ENCODE measurements at regions not wholly inside any gene's neighbourhood (a gene's known extent, or its start where the extent isn't known, plus 50 kb on each side); places are given as distances from the start of the nearest gene placed in this dataset.

GRCh38 chrX:38916801-38917200 is 115.5 kb downstream of the MID1IP1 start:
- Histone ChIP-seq H3K4me3 (ENCODE audit: low read depth, low read length) (no peak overlapping the region), H3K27me3 (ENCODE audit: control insufficient read depth, insufficient read depth, low read length) (no peaks in the 10 kb centered on the region), H3K36me3 (ENCODE audit: control insufficient read depth, insufficient read depth, low read length) (no peaks in the 10 kb centered on the region)
- ChIA-PET CTCF (interaction anchor here (0.6 kb wide), 1 partner anchor 236 kb away, joined by 3 read pairs; no protein-coding TSS in a partner anchor), POLR2A (no interaction called here)
- TF ChIP-seq CTCF (IDR thresholded peaks at IDR 0.05; ENCODE audit: insufficient read depth, low read depth, low read length), result no peak
- no peak for DNase-seq (ENCODE audit: low read depth)

DNA sequence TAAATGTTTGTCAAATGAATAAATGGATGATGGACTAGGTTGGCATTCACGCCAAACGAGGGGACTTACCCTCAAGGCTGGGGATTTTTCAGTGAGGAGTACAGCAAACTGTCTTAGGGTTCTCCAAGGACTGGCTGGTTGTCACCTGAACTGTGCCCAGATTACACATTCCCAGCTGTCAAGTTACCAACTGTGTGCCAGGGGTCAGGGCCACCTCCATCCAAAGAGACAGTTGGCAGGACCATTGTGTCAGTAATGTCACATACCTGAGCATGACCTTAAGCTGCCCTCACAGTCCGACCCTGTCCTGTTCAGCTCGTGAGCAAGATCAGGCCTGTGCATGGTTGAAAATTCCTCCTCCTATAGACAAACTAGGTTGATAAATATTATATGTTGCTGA is 116.7 kb downstream of the MID1IP1 start:
- no peak for DNase-seq (ENCODE audit: low read depth)
- ChIA-PET CTCF (no interaction called here), POLR2A (no interaction called here)
- Histone ChIP-seq H3K27me3 (ENCODE audit: control insufficient read depth, insufficient read depth, low read length) (no peaks in the 10 kb centered on the region), H3K36me3 (ENCODE audit: control insufficient read depth, insufficient read depth, low read length) (no peaks in the 10 kb centered on the region), H3K4me3 (ENCODE audit: low read depth, low read length) (no peak overlapping the region)
- no peak for TF ChIP-seq CTCF (IDR thresholded peaks at IDR 0.05; ENCODE audit: insufficient read depth, low read depth, low read length)

DNA sequence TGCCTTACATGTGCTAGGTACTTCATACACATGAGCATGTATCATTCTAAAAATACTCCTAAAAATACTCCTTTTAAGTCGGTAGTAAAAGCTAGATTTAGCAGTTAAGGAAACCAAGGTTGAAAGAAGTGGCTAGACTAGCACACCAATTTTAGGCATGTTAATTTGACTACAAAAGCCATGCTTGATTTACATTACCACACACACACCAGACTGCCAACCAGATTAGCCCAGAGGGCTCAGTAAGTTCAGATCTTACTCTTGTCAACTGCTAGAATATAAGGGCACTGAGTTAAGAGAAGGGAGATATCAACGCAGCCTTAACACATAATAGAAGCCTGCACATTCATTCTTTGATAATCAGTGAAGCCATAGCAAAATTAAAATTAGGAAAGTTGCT is 117.9 kb downstream of the MID1IP1 start:
- TF ChIP-seq CTCF (IDR thresholded peaks at IDR 0.05; ENCODE audit: insufficient read depth, low read depth, low read length), result no peak

DNA sequence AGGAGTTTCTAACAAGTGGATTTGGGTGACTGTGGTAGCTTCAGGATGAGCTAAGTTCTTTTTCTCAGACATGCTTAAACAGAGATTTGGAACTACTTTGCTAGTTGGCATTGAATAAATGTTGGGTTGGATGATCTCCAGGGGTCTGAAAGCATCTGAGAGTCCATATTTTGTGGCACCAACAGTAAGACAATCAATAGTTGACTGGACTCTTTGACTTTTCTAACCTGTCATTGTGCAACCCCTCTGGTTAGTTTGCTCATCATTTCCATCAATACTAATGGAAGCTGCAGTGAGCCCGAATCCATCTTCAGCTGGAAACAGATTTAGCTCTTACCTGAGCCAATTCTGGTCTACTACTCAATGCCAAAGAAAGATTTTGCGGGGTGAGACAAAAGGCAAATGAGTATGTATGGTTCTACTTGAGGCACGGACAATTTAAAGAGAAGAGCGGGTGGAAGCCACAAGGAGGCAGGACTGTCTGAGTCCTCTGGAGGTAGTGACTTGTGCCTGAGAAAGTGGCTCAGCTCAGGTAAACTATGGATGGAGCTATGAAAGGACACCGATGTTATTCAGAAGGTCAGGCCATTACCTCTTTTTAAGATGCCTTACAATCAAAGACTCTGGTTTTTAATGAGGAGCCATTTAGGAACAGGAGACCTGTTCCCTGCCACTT is 118.7 kb downstream of the MID1IP1 start:
- DNase-seq (ENCODE audit: low read depth), result no peak
- H3K36me3 ChIP-seq (ENCODE audit: control insufficient read depth, insufficient read depth, low read length), result no peaks in the 10 kb centered on the region
- TF ChIP-seq CTCF (IDR thresholded peaks at IDR 0.05; ENCODE audit: insufficient read depth, low read depth, low read length), result no peak
- POLR2A ChIA-PET, result no interaction called here
- no peaks in the 10 kb centered on the region for H3K27me3 ChIP-seq (ENCODE audit: control insufficient read depth, insufficient read depth, low read length)
- no peak overlapping the region for H3K4me3 ChIP-seq (ENCODE audit: low read depth, low read length)
- CTCF ChIA-PET, result interaction anchor here (0.6 kb wide), 1 partner anchor 194 kb away, joined by 3 read pairs; no protein-coding TSS in a partner anchor

More for the DNA sequence above, 117.9 kb downstream of the MID1IP1 start:
- no peak for DNase-seq (ENCODE audit: low read depth)
- CTCF ChIA-PET, result no interaction called here
- no peaks in the 10 kb centered on the region for H3K27me3 ChIP-seq (ENCODE audit: control insufficient read depth, insufficient read depth, low read length)
- no peak overlapping the region for H3K4me3 ChIP-seq (ENCODE audit: low read depth, low read length)
- POLR2A ChIA-PET, result no interaction called here
- no peaks in the 10 kb centered on the region for H3K36me3 ChIP-seq (ENCODE audit: control insufficient read depth, insufficient read depth, low read length)

GRCh38 chrX:38923451-38923969 is 122.3 kb downstream of the MID1IP1 start:
- no peaks in the 10 kb centered on the region for H3K27me3 ChIP-seq (ENCODE audit: control insufficient read depth, insufficient read depth, low read length)
- no peaks in the 10 kb centered on the region for H3K36me3 ChIP-seq (ENCODE audit: control insufficient read depth, insufficient read depth, low read length)
- ChIA-PET CTCF (no interaction called here), POLR2A (no interaction called here)
- DNase-seq (ENCODE audit: low read depth), result no peak
- TF ChIP-seq CTCF (IDR thresholded peaks at IDR 0.05; ENCODE audit: insufficient read depth, low read depth, low read length), result no peak
- no peak overlapping the region for H3K4me3 ChIP-seq (ENCODE audit: low read depth, low read length)

All from BJ (cell line).